NCI-H82 treated with DMSO at 0.1 percent for 48 hours (cell line): ENCODE measurements at regions not wholly inside any gene's neighbourhood (a gene's known extent, or its start where the extent isn't known, plus 50 kb on each side); places are given as distances from the start of the nearest gene placed in this dataset.
"Not testable (repeated sequence)": the region's sequence is repeated elsewhere in the genome, so short reads cannot be mapped to it uniquely, and the experiment has no call there.

Experiments
- DNase-seq: peaks from one replicate; lab custom pipeline; 2025; ENCODE audit not compliant: unreplicated experiment; lab: John Stamatoyannopoulos, UW

GRCh38 chr4:189548484-189549125 is 392.1 kb upstream of the FRG1 start:
- no peak for DNase-seq

GRCh38 chr4:189551931-189552670 is 388.6 kb upstream of the FRG1 start:
- DNase-seq = not testable (repeated sequence)

GRCh38 chr4:189560605-189561004 is 380.1 kb upstream of the FRG1 start:
- not testable (repeated sequence) for DNase-seq

GRCh38 chr4:189563751-189564150 is 376.9 kb upstream of the FRG1 start:
- DNase-seq = not testable (repeated sequence)

- not testable (repeated sequence) for DNase-seq
Measured at GRCh38 chr4:189566271-189566670, 374.4 kb upstream of the FRG1 start.

GRCh38 chr4:189566900-189567299 is 373.8 kb upstream of the FRG1 start:
- not testable (repeated sequence) for DNase-seq

- DNase-seq = not testable (repeated sequence)
Measured at GRCh38 chr4:189579645-189580044, 361.0 kb upstream of the FRG1 start.

GRCh38 chr4:189586908-189587632 is 353.6 kb upstream of the FRG1 start:
- DNase-seq = not testable (repeated sequence)

GRCh38 chr4:189589201-189589600 is 351.5 kb upstream of the FRG1 start:
- not testable (repeated sequence) for DNase-seq

- no peak for DNase-seq
Measured at GRCh38 chr4:189592890-189593289, 347.8 kb upstream of the FRG1 start.

- no peak for DNase-seq
Measured at GRCh38 chr4:189597341-189597740, 343.3 kb upstream of the FRG1 start.

- DNase-seq = no peak
Measured at GRCh38 chr4:189600264-189600663, 340.4 kb upstream of the FRG1 start.

- DNase-seq = no peak
Measured at GRCh38 chr4:189600718-189601435, 339.8 kb upstream of the FRG1 start.

- not testable (repeated sequence) for DNase-seq
Measured at GRCh38 chr4:189602827-189603226, 337.8 kb upstream of the FRG1 start.

- DNase-seq = not testable (repeated sequence)
Measured at GRCh38 chr4:189610571-189610970, 330.1 kb upstream of the FRG1 start.

GRCh38 chr4:189613207-189613606 is 327.5 kb upstream of the FRG1 start:
- DNase-seq = no peak

- DNase-seq = no peak
Measured at GRCh38 chr4:189615217-189615663, 325.4 kb upstream of the FRG1 start.

GRCh38 chr4:189617741-189618140 is 322.9 kb upstream of the FRG1 start:
- not testable (repeated sequence) for DNase-seq

- DNase-seq = not testable (repeated sequence)
Measured at GRCh38 chr4:189619441-189620250, 321.0 kb upstream of the FRG1 start.

- not testable (repeated sequence) for DNase-seq
Measured at GRCh38 chr4:189622574-189622973, 318.1 kb upstream of the FRG1 start.
